Ishikawa (cell line): ENCODE measurements at regions not wholly inside any gene's neighbourhood (a gene's known extent, or its start where the extent isn't known, plus 50 kb on each side); places are given as distances from the start of the nearest gene placed in this dataset.

Experiments used
- CREB1 ChIP-seq: IDR thresholded peaks from 2 replicates; pipeline ENCODE4 v1.6.1; 2012; ENCODE audit warnings: low read depth
- EGR1 ChIP-seq: IDR thresholded peaks from 2 replicates; pipeline ENCODE4 v1.6.1; 2012
- EP300 ChIP-seq: IDR thresholded peaks from 2 replicates; pipeline ENCODE4 v1.6.1; 2012; ENCODE audit warnings: borderline replicate concordance
- NFIC ChIP-seq: IDR thresholded peaks from 2 replicates; pipeline ENCODE4 v1.6.1; 2012
- TAF1 ChIP-seq: IDR thresholded peaks from 2 replicates; pipeline ENCODE4 v1.6.1; 2012; ENCODE audit warnings: low read depth, mild to moderate bottlenecking
- TF ChIP-seq, protein P1 (sequence below): IDR thresholded peaks from 2 replicates; pipeline ENCODE4 v1.6.1; 2012

DNA sequence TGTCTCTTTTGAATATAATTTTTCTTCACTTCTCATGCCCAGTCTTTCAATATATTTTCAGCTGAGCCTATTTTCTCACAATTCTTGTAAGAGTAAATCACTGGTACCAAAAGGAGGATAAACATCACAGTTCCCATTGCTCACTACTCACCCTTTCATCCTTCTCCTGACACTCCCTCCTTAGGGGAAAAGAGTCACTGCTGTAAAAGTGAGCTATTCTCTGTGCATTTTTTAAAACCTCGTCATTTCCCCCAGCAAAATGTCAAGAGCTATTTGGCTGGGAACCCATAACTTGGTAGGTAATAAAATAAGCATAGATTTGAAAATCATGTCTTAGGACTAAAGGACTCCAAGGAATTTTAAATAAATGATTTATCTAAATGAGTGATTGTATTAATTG lies 340.1 kb upstream of the GYPC start:
- TF ChIP-seq NFIC = no peak
- no peak for TF ChIP-seq EP300
- TF ChIP-seq EGR1 = no peak
- TF ChIP-seq CREB1 = no peak
- no peak for TF ChIP-seq TAF1
- TF ChIP-seq, protein P1, sequence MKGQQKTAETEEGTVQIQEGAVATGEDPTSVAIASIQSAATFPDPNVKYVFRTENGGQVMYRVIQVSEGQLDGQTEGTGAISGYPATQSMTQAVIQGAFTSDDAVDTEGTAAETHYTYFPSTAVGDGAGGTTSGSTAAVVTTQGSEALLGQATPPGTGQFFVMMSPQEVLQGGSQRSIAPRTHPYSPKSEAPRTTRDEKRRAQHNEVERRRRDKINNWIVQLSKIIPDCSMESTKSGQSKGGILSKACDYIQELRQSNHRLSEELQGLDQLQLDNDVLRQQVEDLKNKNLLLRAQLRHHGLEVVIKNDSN = no peak
